Stimulated activated CD4-positive, alpha-beta T cell treated with anti-CD3 and anti-CD28 coated beads, Interleukin-15, amount 100 ng/mL, for 48 hours (primary cell): ENCODE measurements at regions not wholly inside any gene's neighbourhood (a gene's known extent, or its start where the extent isn't known, plus 50 kb on each side); places are given as distances from the start of the nearest gene placed in this dataset.

Experiments
- DNase-seq, 2 donors: peaks; one replicate each; pipeline ENCODE4 v3.0.0-alpha.2; 2020; ENCODE audit warnings: low read depth in 2 of 2

DNA sequence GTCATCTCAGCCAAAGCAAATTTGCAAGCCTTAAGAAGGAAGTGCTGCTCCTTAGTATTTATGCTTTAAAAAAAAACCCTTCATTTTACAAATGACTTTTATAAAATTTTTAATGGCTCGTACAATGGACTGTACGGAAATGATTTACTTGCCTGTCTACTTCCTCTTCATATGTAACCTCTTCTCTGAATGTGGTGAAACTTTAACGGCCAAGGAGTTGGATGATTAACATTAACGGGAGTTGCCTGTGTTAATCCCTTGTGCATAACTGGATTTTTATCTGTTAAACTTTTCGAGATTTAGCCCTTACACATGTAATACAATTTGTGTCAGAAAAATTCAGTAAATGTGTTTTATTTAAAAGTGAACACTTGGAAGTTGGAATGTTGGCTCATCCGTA lies 429.4 kb downstream of the TBC1D4 start:
- no peak for DNase-seq

DNA sequence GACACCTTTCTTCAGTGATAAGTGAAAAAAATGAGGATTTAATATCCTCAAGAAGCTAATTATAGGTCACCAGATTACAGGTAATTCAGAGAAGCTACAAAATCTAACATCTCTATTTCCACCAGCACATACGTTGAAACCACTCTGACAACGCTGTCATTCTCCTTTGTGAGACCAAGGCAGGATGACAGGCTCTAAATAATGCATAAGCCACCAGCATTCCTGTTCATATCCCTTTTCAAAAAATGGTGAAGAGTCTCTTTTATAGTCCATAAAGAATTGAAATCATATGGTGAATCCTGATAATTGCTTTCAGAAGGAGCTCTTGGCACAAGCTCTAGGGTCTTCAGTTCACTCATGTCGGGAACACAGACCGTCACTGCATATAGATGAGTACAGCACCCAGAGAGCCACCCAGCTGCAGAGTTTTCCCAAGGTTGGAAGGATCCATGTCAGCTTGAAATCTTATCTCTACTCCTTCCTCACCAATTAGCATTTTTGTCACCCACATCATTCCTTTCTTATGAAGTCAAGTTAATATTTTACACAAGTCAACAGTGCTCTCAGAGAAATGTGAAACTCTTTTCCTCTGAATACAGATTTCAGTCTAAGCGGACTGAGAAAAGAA lies 431.4 kb downstream of the TBC1D4 start:
- DNase-seq, result no peak

DNA sequence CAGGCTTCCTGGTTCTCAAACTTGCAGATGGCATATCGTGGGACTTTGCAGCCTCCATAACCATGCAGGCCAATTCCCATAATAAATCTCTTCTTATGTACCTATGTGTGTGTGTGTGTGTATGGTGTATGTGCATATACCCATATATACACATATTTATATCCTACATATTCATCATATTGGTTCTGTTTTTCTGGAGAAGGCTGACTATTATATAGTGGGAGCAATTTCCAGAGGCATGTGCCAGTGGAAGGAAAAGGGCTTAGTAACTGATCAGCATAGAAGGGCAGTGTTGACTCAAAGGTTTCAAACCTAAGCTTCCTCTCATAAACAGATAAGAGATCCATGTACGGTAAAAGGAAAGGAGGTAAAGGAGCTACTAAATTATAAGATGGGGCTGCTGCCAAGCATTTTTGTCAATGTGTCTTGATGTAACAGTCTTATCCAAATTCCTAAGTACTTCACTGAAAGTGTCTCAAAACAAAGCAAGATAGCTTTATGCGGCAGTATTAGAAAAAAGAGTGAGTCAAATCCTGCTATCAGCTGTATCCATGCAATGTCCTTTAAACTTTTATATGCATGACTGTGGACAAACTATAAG lies 432.1 kb downstream of the TBC1D4 start:
- DNase-seq, result no peak

DNA sequence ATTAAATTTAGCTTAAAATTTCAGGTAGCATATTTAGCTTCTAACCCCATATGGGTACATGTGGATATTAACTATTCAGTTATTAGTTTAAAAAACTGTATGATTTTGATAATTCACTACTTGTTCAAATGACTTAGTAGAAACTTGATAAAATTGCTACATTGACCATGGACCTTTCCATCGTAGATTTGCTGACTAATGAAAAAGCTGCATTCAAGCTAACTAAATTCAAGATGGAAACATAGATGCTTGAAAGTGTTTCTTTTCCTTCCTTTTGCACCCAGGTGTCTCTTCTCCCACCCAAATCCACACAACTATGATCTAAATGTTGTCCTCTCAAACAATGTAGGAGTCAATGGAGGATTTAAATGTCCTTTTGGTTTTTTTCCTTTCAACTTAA lies 439.2 kb downstream of the TBC1D4 start:
- DNase-seq, result no peak

DNA sequence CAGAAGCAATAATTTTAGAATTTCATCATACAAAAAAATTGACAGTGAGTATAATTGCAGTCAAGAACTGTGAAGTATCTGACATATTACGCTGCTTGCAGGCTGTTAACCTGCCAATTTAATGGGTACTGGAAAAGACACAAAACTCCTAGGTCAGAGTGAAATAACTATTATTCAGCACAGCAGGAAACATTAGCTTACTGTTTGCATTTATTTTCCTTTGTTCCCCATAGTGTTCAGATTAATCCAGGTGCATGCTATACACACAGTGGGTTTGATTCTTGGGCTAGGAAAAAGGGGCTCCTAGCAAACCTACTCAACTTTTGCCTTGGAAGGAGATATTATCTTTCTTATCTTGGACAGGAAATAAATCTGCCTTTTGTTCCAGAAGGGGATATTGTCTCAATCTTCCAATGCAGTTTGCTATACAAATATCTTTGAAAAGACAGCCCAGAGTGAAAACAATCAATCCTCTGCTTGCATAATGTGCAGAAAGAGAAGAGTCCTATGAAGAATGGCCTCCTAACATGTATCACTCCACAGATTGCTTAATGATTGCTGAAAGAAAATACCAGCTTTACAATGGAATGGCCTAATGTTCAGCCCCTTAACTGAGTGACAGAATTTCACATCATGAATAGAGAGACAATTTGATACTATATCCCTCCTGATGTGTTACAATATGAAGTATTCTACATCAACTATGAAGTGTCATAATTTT lies 443.4 kb downstream of the TBC1D4 start:
- DNase-seq, result no peak

DNA sequence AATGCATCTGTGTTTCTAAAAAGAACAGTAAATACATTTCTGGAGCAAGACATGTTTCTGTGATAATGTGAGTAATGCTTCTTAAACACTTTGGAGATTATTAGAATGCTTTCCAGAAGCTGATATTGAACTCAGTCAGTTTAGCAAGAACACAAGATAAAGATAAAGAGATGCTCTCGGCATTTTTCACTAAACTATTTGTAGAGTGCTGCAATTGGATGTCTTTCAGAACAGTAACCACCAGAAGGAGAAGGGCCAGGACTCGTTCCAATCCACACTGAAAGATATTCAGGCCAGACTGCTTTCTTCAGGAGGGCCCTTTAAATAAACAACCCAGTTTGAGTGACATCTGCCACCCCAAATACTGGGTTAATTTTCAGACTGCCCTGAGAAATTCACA lies 456.0 kb downstream of the TBC1D4 start:
- DNase-seq, result no peak

DNA sequence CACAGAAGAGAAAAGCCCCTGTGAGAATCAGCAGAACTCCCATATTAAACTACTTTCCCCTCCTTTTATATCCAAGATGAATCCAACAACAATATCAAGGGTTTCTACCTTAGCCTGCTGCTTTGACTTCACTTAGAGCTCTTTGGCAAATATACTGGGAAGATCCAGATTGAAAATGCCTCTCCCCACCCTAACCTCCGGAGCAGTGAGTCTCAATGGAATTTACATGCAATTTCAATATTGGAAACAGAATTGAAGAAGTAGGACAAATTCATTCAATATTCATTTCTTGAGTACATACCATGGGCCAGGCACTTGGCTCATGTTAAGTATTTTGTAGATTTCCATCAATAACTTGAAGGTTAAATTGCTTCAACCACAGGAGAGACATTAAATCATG lies 457.4 kb downstream of the TBC1D4 start:
- no peak for DNase-seq

DNA sequence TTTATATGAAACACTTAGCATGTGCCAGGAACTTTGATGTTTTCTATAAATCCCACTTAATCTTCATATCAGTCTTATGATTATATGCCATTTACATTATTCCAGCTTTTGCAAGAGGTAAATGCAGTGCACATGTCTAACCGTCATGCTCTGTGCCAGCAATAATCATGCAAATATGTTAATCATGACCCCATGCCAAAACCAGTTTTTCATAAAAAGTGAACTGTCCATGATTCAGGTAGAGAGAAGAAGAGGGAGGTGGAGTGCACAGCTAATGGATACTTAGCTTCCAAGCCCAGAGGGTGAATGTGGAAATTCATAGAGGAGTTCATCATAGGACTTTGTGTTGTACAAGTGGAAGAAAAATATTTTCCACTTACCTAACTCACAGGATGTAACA lies 458.4 kb downstream of the TBC1D4 start:
- DNase-seq, result no peak

DNA sequence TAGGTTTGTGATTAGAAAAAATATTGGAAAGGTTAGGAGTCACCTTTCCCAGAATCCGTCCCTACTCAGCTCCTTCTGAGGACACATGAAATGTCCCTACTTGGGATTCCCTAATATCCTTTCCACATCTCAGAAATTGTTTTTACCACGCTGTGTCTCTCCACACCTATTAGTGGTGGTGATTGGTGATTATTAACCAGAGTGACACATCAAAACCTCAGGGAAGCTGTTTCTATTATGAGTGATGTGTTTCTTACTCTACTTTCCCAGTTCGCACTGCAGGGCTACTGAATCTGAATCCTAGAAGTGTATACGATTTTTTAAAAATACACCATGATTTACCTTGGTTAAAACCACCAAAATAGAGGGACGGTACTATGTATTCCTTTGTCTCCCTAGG lies 460.8 kb downstream of the TBC1D4 start:
- no peak for DNase-seq

DNA sequence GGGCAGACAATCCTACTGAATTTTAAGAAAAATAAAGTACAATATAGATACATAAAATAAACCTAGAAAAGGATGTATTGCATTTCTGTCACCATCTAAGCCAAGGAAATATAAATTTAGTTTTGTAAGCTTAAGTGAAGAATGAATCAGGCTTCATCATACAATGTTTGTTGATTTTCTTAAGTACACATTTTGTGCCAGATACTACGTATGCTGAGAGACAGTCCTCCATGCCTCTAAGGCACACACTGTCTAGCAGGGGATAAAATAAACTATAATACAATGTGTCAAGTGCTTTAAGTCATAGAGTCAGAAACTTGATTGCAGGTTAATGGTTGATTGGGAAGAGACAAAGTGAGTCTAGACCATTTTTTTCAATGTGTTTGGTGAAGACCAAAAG lies 465.7 kb downstream of the TBC1D4 start:
- DNase-seq, result no peak

DNA sequence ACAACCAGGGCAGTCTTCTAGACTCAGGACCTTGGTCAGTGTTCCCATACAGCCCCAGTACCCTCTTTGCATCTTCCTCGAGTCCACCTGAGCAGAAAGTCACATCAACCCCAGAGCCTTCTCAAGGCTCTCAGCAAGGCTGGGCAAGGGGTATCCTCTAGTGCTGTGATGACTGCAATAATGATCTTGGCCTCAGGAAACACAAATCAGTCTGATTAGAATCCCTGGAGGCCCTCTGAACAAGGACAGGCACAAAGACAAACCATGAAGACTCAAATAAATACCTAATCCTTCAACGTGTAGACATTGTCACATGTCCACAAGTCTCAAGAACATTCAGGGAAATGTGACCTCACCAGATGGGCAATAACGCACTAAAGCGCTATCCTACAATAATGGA lies 468.2 kb downstream of the TBC1D4 start:
- no peak for DNase-seq

DNA sequence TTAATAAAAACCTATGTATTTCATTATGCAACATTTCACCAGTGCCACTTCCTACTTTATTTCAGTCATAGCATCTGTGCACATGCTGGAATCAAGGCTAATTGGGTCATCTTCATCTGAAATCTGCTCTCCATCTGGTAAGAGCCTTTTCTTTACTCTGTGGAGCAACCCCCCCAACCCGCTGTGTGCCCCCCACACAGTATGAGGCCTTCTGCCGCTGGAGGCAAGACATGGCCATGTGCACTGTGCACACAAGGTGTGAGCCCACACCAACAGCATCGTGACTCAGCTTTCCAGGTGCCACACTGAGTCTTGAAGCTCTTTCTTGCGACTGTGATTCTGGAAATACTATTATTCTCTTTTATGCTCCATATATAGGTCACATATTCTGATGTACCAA lies 471.0 kb downstream of the TBC1D4 start:
- DNase-seq, result no peak

DNA sequence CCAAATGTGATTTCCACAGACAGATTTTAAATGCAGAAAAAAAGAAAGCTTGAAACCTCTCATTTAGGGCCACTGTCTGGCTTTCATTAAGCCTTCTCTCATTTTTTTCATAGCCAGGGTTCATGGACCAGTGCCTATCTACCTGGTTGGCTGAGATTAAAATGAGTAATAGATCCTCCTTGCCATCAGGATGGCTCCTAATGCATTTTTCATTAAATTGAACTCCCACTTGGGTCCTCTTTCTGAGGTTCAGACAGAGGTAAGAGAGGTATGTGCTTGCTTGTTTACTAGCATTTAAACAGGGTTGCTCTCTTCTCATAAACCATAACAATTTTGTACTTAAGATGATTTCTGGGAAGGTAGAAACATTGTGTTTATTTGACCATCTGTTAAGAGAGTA lies 473.0 kb downstream of the TBC1D4 start:
- DNase-seq, result no peak

DNA sequence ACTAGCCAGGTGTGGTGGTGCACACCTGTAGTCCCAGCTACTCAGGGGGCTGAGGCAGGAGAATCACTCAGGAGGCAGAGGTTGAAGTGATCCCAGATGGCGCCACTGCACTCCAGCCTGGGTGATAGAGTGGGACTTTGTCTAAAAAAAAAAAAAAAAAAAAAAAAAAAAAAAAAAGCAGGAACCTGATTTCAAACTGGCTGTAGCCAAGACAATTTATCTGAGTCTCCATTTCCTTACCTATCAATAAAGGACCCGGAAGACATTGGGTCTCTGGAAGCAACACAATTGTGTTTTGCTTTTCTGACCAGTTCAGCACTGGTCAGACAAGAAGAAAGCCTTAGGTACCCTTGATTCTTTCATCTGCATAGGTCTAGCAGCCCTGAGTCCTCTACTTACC lies 491.0 kb downstream of the TBC1D4 start:
- DNase-seq, result no peak

DNA sequence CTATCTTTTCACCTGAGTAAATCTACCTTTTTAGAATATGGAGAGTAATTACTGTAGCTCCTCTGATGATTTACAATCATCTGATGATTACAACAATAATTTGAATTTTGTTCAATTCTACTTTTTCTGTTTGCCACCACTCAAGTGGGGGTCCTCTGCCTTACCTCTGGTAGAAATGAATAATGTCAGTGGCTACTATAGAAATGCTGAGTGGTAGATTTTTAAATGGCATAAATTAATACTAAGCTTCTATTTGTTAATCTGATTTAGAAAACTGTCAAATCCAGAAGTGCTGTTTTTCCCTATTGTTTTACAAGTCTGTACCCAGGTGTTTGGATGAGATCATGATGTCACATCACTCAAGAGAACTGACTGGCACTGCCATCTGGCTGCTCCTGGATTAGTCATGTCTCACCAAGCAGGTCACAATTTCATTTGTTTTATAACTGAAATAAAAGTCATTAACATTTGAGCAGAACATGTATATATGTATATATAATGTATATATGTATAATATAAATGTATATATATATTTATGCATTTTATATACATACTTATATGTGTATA lies 494.8 kb downstream of the TBC1D4 start:
- DNase-seq, result no peak

DNA sequence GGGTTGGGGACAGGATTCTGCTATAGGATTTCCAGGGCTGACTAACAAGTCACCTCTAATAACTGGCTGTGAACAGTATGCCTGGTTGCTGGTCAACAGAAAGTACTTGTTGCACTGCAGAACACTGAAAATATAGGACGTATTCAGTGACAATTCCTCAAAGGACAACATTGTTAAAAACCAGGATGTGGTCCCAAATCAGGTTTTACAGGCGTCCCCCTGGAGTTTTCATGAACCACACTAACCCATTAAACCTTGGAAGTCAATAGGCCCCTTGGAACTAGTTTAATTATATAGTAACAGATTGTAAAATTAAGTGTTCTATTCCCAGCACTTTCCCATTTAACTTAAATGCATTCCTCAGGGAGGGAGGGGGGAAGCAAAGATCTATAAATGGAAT lies 495.4 kb downstream of the TBC1D4 start:
- DNase-seq, result no peak

DNA sequence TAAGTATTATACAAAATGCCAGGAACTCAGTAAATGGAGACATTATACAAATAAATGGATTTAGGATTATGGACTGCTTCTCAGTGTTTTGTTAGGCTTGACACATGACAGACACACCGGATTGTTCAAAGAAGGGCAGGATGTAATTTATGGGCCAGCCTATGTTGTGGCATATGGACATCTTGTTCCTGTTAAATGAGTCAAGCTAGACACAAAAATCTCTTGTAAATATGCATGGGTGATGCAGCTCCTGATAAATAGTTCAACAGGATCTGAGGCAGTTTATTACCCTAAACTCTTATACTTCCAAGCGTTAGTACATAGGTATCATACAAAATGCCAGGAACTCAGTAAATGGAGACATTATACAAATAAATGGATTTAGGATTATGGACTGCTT lies 502.3 kb downstream of the TBC1D4 start:
- DNase-seq, result no peak

DNA sequence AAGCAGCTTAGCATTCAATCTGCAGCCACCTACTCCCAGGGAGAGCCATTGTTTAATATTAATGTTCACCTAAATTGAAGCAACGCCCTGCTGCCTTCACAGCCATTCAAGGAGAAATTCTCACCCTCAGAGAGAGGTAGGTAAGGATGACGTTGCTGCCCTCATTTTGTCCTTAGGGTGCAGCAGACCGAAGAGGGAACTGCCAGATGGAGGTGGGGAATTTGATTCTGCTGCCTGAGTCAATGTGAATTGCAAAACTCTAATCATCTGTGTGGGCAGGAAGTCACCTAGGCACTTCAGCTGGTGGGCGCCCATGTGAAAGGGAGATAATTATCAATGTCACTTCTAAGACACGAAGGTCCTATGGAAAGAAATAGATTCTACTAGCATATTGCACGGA lies 503.4 kb downstream of the TBC1D4 start:
- DNase-seq, result no peak

DNA sequence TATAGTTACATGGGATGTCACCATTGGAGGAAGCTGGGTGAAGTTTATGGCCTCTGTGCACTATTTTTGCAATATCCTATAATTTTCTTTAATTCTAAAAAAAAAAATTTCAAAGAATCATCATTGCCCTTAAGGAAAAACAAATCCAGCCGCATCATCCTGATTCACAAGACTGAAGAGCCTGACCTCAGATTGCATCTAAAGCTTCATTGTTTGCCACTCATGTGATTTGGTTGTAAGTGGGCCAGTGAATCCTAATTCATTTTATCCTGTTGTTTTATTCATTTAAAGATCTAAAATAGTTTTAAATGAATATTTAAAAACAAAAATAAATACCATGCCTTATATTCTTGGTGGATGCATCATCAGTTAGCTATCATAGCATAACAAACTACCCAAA lies 504.5 kb downstream of the TBC1D4 start:
- DNase-seq, result no peak

DNA sequence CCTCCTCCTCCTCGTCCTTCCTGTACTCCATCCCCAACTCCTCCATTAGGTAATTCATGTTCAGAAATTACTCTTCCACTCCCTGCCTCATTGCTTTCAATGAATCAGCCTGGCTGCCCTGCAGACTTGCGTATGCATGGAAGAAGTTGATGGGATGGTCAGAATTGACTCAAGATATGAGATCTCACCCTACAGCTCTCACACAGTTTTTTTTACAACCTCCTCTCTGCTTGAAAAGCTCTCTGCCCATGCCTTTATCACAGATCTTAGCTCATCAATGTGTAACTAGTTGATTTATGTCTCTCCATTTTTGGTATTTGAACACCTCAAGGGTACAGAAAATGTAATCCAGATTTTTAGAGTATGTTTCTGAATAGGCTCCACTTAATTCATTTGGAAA lies 506.9 kb downstream of the TBC1D4 start:
- DNase-seq, result no peak

DNA sequence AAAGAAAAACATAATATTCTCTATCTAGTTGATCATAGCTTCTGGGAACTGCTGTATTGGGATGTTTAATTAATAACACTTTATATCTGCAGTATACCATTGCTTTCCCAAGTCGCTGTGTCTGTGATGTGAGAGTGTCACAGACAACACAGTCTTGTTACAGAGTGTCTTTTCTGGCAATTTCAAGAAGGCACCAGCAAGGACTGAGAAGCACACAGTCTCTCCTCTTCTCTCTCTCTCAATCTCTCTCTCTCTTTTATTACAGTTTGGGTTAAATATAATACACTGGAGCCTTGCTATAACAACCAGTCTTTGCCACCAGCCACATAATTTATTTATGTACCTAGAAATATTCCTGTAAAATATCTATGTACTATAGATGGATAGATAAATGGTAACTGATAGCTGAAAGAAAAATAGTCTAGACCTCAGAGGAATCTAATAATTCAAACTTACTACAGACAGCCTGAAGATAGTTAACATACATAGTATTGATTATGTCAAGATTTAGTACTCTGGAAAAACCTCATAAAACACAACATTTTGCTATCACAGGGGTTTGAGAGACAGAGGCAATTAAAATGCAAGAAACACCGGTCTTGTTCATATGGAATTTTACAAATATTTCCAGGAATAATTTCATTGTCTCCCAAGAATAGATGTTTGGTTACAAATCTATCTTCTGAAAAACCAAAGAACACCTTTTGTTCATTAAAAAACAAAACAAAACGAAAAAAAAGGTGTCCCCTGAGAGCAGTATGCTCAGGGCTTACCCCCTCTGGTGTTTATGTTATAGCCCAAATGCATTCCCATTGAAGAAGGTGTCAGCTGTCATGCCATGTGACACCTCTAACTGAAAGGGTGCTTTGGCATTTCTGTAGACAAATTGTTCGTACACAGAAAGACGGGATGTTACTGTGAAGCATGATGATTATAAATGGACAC lies 507.8 kb downstream of the TBC1D4 start:
- no peak for DNase-seq

DNA sequence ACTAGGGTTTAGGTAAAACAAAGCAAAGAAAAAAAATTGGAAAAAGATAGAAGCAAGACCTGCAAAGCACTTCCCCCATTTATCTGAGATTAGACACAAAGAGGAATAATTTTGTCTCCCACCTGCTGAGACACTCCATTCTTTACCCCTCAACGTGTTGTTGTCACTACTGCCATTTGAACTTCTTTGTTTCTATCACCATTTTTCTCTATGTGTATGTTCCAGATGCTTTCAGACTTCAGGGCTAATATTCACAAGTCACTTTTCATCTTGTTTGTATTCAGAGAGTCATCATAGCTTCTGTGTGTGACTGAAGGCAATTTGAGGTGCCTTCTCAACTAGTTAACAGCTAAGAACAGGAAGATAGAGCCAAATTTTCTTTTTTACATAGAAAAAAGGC lies 512.5 kb downstream of the TBC1D4 start:
- no peak for DNase-seq
